Right lung (tissue), 2 donors: ENCODE measurements at regions not wholly inside any gene's neighbourhood (a gene's known extent, or its start where the extent isn't known, plus 50 kb on each side); places are given as distances from the start of the nearest gene placed in this dataset.
A peak's percentile ranks its signal among the peaks of the same experiment; 100 is the strongest.

ENCODE experiments used
- DNase-seq, 2 donors: peaks; one replicate each; pipeline ENCODE4 v3.0.0-alpha.2; 2013

GRCh38 chr22:49305214-49305965 lies 522.3 kb downstream of the BRD1 start:
- peak; percentile 33 to 48 for DNase-seq

- DNase-seq: no peak
These were observed 523.8 kb downstream of the BRD1 start for GRCh38 chr22:49303781-49304461.

- DNase-seq: no peak
These were observed 524.5 kb downstream of the BRD1 start for GRCh38 chr22:49303061-49303735.

- DNase-seq: no peak
These were observed 525.1 kb downstream of the BRD1 start for GRCh38 chr22:49302530-49302929.

- DNase-seq: no peak
These were observed 525.6 kb downstream of the BRD1 start for GRCh38 chr22:49302150-49302460.

GRCh38 chr22:49301398-49302149 lies 526.1 kb downstream of the BRD1 start:
- no peak for DNase-seq

- no peak for DNase-seq
These were observed 526.7 kb downstream of the BRD1 start for GRCh38 chr22:49300951-49301397.

- DNase-seq: no peak
These were observed 527.4 kb downstream of the BRD1 start for GRCh38 chr22:49300241-49300640.

- DNase-seq: no peak
These were observed 527.8 kb downstream of the BRD1 start for GRCh38 chr22:49299821-49300231.

- no peak for DNase-seq
These were observed 528.6 kb downstream of the BRD1 start for GRCh38 chr22:49298834-49299750.

GRCh38 chr22:49297871-49298721 lies 529.6 kb downstream of the BRD1 start:
- DNase-seq: no peak

GRCh38 chr22:49297286-49297870 lies 530.3 kb downstream of the BRD1 start:
- DNase-seq: no peak

- no peak for DNase-seq
These were observed 531.1 kb downstream of the BRD1 start for GRCh38 chr22:49296561-49296960.

- no peak for DNase-seq
These were observed 531.7 kb downstream of the BRD1 start for GRCh38 chr22:49295851-49296560.

- no peak for DNase-seq
These were observed 532.3 kb downstream of the BRD1 start for GRCh38 chr22:49295465-49295743.

GRCh38 chr22:49294656-49295464 lies 532.8 kb downstream of the BRD1 start:
- DNase-seq: no peak

- DNase-seq: no peak
These were observed 534.8 kb downstream of the BRD1 start for GRCh38 chr22:49292909-49293308.

GRCh38 chr22:49291781-49292180 lies 535.9 kb downstream of the BRD1 start:
- no peak for DNase-seq
